HG03066 (cell line): ENCODE measurements at regions not wholly inside any gene's neighbourhood (a gene's known extent, or its start where the extent isn't known, plus 50 kb on each side); places are given as distances from the start of the nearest gene placed in this dataset.

Source experiments
- ATAC-seq: cut with Tn5 transposase; IDR thresholded peaks from one replicate; pipeline ENCODE4 v1.9.1; 2021; ENCODE audit warnings: low read depth; ENCODE audit not compliant: unreplicated experiment

DNA sequence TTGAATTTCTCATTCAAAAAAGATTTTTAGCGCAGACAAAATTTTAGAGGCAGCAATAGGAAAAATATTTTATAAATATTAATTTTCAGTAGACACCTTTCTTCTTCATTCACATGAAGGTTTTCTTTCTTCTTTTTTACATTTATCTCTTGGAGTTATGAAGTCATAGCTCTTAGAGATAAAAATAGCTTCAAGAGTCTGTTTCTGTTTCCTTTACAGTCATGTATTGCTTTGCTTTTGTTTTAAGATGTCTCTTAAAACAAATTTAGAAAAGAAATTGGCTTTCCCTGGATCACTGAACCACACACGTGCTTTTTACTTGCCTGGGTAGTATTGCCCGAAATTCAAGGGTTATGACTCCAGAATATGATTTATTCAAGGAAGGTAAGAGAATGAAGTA, 369.9 kb upstream of the LRRC7 start:
- no peak for ATAC-seq

DNA sequence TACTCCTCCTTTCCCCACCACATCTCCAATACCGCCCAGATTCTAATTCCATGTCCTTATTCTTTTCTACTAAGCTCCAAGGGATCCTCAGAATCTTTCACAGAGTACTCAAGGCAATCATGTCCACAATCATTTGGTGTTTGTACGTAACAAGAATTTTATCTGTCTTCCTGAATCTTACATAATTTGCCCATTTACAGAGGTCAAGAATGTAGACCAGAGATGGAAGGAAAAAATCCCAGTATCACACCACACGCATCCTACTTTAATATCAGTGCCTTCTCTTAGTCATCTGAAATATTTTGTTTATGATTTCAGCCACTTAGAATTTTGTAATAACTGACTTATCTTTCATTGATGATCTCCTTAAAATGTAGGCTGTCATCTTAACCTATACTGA, 366.0 kb upstream of the LRRC7 start:
- no peak for ATAC-seq

DNA sequence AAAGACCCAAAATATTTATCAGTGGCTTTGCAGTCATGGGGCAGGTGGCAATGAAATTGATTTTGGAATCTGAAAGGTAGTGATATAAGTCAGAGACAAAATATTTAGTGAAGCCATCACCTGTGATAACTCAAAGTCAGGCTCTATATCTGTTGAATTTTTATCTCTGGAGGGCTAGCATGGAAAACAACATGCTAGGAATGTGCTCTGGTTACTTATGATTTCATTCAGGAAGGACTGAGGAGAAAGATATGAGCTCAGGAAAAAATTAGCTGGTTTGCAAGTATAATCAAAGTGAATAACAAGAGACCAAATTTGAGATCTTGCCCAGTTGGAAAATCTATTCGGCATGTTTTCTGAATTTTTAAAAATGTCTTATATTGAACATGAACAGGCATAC, 364.6 kb upstream of the LRRC7 start:
- no peak for ATAC-seq

DNA sequence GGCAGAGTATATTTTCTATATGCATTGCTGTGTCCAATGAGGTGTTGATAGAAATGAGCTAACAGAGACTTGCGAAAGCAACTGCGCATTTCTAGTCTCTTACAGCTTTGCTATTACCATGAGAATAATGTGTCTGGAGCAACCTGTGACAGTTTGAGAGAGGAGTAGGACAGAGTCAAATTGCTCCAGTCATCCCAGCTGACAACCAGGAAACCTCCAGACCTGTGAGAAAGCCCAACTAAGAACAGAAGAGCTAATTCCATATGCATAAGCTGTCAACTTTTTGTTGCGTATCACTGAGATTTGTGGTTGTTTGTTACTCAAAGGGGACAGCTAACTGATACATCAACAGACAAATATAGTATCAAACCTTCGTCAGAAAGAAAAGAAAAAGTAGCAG, 354.1 kb upstream of the LRRC7 start:
- ATAC-seq = no peak

DNA sequence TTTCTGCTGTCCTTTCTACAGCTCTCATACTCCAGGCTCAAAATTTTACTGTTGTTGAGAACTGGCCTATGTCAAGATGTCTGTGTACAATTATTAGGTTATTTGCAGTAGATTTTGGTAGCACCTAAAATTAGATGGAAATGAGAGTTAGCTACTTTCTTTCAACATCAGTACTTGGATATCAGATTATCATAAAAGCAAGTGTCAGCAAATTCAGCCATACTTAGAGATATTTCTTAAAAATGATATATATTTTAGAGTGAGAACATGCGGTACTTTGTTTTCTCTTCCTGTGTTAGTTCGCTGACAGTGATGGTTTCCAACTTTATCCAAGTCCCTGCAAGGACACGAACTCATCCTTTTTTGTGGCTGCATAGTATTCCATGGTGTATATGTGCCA, 351.8 kb upstream of the LRRC7 start:
- no peak for ATAC-seq

DNA sequence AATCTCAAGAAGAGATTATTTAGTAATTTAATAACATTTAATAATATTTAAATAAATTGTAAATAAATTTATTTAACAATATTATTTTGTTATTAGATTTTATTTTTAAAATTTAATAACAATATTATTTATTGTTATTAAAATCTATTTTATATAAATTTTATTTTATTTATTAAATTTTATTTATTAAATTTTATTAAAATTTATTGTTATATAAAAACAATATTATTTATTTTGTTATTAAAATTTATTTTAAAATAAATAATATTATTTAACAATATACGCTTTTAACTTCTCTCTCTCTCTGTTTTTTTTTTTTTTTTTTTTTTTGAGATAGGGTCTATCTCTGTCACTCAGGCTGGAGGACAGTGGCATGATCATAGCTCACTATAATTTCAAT, 347.1 kb upstream of the LRRC7 start:
- ATAC-seq = no peak

DNA sequence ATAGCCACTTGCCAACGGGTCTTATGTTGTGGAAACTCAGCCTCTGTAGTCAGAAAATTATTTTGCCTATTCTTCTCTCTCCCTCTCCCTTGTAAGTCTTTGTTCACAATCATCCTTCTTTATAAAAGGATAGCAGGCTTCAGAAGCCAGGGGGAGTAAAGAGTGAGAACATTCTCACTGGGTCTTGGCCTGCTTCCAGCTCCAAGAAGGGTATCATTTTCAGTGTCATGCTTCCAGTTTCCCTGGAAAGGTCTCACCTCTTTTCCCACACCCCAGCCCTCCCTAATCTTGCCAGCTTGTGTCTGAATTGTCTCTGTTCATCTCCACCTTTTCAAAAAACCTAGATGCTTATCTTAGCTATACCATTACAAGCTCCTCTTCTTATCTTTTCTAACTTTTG, 346.2 kb upstream of the LRRC7 start:
- ATAC-seq = no peak

DNA sequence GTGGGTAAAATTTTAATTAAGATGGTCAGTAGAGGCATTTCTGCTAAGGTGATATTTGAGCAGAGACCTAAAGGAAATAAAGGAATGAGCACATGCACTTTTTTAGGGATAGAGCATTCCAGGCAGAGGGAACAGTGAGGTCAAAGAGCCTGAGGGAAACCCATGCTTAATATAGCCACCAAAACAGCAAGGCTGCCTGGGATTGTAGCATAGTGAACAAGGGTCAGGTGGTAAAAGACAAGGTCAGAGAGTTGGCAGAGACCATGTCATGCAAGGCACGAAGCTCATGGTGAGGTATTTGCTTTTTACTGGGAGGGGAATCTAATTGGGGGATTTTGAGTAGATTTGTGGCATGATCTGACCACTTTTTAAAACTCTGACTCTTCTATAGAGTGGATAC, 344.6 kb upstream of the LRRC7 start:
- ATAC-seq = no peak

DNA sequence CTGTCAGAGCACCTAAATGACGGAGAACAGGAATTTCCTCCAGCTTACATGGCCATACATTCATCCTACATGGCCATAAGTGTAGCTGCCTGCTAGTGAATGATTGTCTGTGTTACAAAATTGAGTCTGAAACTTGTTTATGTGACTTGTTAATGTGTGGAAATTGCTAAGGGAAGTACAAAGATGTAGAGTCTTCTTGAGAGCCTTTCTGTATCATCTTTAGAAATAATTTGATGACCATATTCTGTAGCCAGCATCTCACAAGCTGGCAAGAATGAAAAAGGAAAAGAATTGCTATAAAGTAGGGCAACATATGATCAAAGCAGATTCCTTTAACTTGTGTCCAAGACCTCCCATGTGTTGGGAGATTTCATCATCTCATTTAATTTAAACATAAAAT, 339.2 kb upstream of the LRRC7 start:
- no peak for ATAC-seq

DNA sequence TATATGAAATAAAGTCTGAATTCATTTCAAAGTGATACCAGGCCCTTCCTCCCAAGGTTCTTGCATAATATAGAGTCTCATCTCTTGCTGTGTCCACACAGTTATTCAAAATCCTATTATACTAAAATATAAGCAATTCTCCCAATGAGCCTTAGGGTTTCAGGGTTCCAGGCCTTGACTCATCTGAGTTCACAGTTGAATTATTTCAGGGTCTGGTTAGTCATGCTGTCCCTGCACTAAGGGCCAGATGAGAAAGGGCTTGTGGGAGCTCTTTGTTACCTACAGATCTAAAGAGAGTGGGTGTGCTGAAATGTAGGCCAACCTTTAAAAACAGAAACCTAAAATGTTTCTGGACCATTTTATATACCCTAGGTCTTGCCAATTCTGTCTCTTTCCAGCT, 337.5 kb upstream of the LRRC7 start:
- ATAC-seq = no peak

DNA sequence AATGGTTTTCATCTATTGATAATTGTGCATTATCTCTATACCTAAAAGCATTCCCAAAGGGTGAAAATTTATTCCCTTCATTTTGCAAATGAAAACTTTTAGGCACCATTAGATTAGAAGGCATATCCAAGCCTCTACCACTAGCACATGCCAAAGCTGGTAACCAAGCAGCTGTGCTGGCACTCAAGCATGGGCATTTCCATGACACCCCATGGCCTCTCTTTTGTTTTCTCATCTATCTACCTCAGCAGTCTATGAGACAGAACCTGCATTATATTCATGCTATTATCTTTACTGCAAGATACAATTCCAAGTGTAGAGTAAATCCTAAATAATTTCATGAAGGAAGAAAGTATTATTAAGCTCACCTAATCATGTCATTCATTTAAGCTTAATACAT, 334.3 kb upstream of the LRRC7 start:
- no peak for ATAC-seq

DNA sequence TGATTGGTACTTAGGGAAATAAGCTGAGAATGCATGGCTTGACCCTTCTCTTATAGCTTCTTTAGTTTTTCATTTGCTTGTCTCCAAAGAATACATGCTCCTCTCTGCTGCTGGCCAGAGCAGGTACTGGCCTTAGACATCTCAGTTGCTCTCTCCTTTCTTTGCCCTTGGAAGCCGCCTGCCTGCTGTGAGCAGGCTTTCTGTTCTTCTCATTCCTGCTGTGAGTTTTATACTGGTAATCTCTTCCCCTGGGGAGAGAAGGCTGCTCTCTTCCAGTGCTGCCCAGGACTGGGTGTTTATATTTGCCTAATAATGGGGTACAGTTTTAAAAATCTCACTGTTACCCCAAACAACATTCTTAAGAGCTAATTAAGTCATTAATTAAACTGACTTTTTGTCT, 323.5 kb upstream of the LRRC7 start:
- no peak for ATAC-seq

DNA sequence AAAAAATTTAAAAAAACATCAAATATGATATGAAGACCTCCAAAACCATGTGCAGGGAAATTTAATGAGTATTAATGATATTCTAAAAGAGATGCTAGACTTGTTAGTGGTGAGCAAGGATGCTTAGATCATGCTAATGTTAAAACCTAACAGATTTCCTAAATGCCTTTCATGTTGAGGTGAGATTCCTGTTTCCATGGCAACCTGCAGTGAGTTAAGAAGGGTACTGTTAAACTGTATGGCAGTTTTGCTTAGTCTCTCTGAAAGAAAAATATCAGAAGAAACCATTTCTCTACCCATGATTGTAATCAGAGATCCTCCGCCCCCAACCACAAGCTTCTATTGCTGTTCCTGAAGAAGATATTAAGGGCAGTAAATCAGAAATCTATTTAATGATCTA, 321.6 kb upstream of the LRRC7 start:
- ATAC-seq = no peak

DNA sequence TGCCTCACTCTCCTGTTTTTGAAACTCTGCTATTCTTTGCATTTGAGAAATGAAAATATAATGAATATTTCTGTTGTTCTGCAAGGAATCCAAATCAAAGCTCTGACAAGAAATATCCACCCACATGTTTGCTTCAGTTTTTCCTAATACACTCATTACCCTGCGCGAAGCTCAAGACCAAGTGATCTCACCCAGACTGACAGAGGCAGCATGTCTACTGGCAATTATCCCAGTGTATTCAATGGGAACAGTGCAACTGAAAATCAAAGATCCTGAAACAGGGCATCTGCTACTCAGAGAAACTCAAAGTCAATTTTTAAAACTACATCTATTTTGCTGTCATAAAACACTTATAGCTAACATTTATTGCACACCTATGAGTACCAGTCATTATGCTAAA, 321.0 kb upstream of the LRRC7 start:
- no peak for ATAC-seq

DNA sequence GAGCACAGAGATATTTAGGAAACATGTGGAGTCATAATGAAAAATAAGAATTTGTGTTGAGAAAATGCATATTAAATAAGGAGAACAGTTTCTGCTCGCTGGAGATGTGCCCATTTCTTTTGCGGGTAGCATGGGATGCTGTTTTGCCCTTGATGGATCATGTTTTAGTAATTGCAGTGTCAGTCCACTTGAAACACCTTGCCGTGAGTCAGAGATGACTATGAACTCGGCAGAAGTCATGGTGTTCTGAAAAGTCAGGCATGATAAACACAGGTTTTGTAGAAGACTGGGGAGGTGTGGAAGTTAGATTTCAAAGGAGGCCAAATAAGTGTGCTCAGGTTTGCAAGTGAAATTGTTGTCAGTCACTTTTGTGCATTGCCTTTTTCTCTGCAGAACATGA, 315.0 kb upstream of the LRRC7 start:
- ATAC-seq = no peak

DNA sequence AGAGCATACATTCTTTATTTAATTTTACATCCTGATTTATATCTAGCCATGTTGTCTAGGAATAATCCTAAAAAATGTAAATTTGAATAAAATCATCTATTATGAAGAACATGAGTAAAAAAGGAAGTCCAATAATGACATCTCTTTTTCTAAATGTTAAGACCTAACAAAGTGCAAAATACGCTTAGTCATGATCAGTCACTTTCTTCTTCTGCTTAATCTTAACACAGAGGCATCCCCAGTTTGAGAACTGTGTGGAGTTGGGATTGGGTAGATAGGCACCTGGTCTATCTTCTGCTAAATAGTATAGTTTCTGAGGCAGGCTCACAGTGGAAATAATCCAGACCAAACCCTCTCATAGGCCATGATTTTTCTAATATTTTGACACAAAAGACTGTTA, 311.7 kb upstream of the LRRC7 start:
- ATAC-seq = no peak

DNA sequence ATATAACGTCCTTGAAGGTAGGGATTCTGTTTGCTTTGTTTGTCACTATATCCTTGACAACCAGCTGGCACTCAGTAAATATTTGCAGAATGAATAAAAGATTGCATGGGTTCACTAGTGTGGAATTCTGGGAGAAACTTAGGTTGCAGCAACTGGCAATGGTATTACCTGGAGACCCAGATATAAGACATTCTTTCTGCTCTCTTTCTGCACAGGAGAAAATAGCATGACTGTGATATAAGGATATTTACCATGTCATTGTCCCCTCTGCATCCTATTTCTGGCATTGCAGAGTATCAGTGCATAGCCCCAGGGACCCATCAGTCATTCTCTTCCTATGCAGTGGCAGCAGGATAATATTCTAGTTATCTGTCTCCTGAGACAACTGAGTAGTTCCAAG, 308.9 kb upstream of the LRRC7 start:
- no peak for ATAC-seq

DNA sequence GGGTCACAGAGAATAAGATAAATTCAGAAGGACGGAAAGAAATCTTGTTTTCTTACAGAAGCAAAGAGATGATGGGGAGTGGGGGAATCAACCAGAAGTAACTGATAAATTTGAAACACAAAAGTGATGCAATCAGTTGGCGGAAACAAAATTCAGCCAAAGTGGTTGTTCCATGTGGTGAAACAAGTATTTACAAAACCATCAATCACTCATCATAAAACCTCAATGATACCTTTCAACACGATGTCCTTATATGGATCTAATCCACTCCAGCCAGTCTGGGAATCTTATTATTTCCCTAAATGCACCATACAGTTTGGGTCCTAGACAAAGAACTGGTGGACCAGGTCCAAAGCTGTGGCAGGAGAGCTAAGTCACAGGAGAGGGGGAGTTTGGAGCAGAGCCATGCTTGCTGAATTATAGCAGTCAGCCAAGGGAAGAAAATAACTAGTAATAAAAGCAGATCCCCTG, 303.8 kb upstream of the LRRC7 start:
- ATAC-seq = no peak

DNA sequence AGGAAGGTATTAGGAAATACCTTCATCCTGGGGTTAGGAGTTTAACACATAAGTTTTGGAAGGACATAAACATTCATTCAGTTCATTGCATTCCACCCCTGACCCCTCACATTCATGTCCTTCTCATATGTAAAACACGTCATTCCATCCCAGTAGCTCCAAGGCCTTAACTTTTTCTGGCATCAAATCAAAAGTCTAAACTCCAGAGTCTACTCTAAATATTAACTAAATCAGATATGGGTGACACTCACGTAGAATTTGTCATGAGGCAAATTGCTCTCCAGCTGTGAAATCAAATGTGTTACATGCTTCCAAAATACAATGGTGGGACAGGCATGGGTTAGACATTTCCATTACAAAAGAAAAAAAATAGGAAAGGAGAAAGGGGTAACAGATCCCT, 298.2 kb upstream of the LRRC7 start:
- no peak for ATAC-seq

DNA sequence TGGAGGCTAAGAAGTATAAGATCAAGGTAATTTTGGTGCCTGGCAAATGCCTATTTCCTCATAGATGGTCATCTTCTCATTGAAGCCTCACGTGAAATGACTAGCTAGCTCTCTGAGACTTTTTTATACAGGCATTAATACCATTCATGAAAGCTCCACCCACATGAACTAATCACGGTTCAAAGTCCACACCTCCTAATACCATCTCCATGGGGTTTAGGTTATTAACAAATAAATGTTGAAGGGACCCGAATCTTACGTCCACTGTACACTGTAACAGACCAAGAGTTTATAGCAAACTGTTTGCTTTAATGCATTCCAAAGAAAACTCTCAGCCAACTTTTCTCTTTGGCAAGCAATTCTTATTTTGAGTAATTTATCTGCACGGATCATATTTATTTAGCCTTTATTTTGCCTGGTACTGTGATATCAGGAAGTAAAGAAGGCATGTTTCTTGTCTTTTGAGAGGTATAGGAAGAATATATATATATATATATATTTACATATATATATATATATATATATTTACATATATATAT, 296.1 kb upstream of the LRRC7 start:
- no peak for ATAC-seq

DNA sequence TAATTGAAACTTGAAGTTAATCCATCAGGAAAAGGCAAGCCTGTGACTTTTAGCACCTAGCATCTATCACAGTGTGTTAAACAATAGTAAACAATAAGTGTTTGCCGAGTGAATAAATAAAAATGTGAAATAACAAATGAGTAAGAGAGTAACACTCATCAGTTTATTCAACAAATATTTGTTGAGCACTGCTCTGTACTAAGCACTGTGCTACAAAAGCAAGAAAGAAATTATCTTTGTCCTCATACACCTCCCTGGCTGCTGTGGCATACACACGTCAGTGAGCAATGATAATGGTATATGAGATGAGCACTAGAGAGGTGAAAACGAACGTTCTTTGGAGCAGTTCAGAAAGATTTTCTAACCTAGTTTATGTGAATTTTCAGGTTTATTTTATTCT, 295.0 kb upstream of the LRRC7 start:
- no peak for ATAC-seq

DNA sequence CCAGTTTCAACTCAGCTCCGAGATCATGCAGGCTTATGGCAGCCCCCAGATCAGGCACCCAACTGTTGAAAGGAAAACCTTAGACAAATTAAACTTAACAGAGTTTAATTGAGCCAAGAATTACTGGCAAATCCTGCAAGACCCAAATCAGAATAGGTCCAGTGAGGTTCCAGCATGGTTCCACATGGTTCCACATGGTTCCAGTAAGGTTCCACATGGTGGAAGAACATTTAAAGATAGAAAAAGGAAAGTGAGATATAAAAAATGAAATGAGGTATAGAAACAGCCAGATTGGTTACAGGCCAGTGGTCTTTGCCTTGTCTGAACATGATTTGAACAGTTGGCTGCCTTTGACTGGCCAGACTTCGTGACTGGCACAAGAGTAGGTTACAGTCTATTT, 288.8 kb upstream of the LRRC7 start:
- ATAC-seq = no peak

DNA sequence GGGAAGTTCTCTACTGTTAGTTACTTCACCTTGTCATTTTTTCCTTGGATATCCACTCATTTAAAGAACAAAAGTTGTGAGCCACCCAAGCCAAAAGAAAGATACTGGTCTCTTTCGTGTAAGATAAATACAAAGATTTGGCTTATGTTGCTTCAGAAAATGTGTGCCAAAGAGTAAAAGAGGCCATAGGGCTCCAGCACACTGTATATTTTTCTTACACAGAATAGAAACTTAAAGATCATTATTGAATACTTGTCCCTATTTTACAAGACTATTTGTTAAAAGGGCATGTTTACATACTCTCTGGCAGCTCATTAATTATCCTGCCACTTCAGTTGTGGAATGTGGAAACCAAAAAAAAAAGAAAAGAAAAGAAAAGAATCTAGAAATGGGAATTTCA, 284.2 kb upstream of the LRRC7 start:
- ATAC-seq = no peak
